ENCODE measurements at regions not wholly inside any gene's neighbourhood (a gene's known extent, or its start where the extent isn't known, plus 50 kb on each side); places are given as distances from the start of the nearest gene placed in this dataset.

DNA sequence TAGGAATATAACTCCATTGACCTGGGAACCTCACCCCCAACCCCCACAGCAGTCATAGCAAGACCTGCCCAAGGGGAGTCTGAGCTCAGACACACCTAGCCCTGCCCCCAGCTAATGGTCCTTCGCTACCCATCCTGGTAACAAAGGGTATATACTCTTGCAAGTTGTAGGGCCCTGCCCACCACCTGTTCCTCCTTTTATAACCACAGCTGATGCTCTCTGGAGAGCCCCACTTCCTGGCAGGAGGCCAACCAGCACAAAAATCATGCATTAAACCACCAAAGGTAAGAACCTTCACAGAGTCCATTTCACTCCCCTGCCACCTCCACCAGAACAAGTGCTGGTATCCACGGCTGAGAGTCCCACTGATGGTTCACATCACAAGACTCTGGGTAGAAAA, 1195.3 kb upstream of the SEMA6A start:
- Histone ChIP-seq H3K27ac (ENCODE audit: low read depth in 1 of 3, low read length in 2 of 3) (no peak overlapping the region), H3K4me3 (ENCODE audit: low read depth in 1 of 3, low read length in 3 of 3) (no peak overlapping the region), H3K27me3 (ENCODE audit: control insufficient read depth in 3 of 3, insufficient read depth in 3 of 3, low read length in 3 of 3) (no peaks in the 10 kb centered on the region), H3K4me1 (ENCODE audit: control insufficient read depth in 3 of 3, insufficient read depth in 2 of 3, low read depth in 1 of 3, low read length in 2 of 3) (no peaks in the 10 kb centered on the region), H3K9me3 (ENCODE audit: control insufficient read depth in 2 of 2, insufficient read depth in 1 of 2, low read depth in 1 of 2, low read length in 1 of 2) (peaks cover 0 to 12% of the 10 kb centered on the region in 2 donors), H3K36me3 (ENCODE audit: control insufficient read depth in 3 of 3, insufficient read depth in 2 of 3, low read depth in 1 of 3, low read length in 3 of 3) (no peaks in the 10 kb centered on the region)
- DNase-seq (no peak), FAIRE-seq (no peak)
- WGBS, 3 donors = 69 to 89% (median 85%) methylated on average over 2 of the region's 2 CpGs

- Histone ChIP-seq H3K27ac (ENCODE audit: low read depth in 1 of 3, low read length in 2 of 3) (no peak overlapping the region), H3K9me3 (ENCODE audit: control insufficient read depth in 2 of 2, insufficient read depth in 1 of 2, low read depth in 1 of 2, low read length in 1 of 2) (no peaks in the 10 kb centered on the region), H3K4me1 (ENCODE audit: control insufficient read depth in 3 of 3, insufficient read depth in 2 of 3, low read depth in 1 of 3, low read length in 2 of 3) (no peaks in the 10 kb centered on the region), H3K36me3 (ENCODE audit: control insufficient read depth in 3 of 3, insufficient read depth in 2 of 3, low read depth in 1 of 3, low read length in 3 of 3) (no peaks in the 10 kb centered on the region), H3K27me3 (ENCODE audit: control insufficient read depth in 3 of 3, insufficient read depth in 3 of 3, low read length in 3 of 3) (no peaks in the 10 kb centered on the region), H3K4me3 (ENCODE audit: low read depth in 1 of 3, low read length in 3 of 3) (no peak overlapping the region)
- FAIRE-seq = no peak
- no peak for DNase-seq
- WGBS, 3 donors = 69 to 72% (median 69%) methylated on average over 3 of the region's 3 CpGs
Observed at GRCh38 chr5:117763271-117763670, 1188.6 kb upstream of the SEMA6A start.

DNA sequence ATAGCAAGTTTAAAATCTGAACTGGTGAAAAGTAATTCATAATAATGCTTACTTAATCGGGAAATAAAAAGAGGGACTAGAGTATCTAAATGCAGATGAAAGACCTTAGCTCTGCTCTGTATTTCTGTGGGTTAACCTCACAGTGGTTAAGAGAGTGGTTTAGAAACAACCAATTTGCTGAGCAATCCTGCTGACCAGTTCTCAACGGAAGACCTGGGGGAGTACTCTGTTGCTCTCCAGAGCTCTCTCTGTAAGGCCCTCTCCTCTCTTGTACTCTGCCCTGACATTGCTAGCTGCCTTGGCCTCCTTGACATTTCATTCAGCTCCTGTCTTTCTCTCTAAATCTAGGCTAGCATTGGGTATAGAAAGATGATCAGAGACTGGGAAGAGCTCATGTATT, 1186.6 kb upstream of the SEMA6A start:
- H3K27ac ChIP-seq (ENCODE audit: low read depth in 1 of 3, low read length in 2 of 3) = no peak overlapping the region
- no peak for DNase-seq
- no peaks in the 10 kb centered on the region for H3K4me1 ChIP-seq (ENCODE audit: control insufficient read depth in 3 of 3, insufficient read depth in 2 of 3, low read depth in 1 of 3, low read length in 2 of 3)
- H3K9me3 ChIP-seq (ENCODE audit: control insufficient read depth in 2 of 2, insufficient read depth in 1 of 2, low read depth in 1 of 2, low read length in 1 of 2) = no peaks in the 10 kb centered on the region
- no peak for FAIRE-seq
- H3K27me3 ChIP-seq (ENCODE audit: control insufficient read depth in 3 of 3, insufficient read depth in 3 of 3, low read length in 3 of 3) = no peaks in the 10 kb centered on the region
- H3K36me3 ChIP-seq (ENCODE audit: control insufficient read depth in 3 of 3, insufficient read depth in 2 of 3, low read depth in 1 of 3, low read length in 3 of 3) = no peaks in the 10 kb centered on the region
- 69 to 72% (median 72%) methylated on average over 2 of the region's 2 CpGs for WGBS, 3 donors
- no peak overlapping the region for H3K4me3 ChIP-seq (ENCODE audit: low read depth in 1 of 3, low read length in 3 of 3)

- Histone ChIP-seq H3K4me3 (ENCODE audit: low read depth in 1 of 3, low read length in 3 of 3) (no peak overlapping the region), H3K27me3 (ENCODE audit: control insufficient read depth in 3 of 3, insufficient read depth in 3 of 3, low read length in 3 of 3) (no peaks in the 10 kb centered on the region), H3K27ac (ENCODE audit: low read depth in 1 of 3, low read length in 2 of 3) (no peak overlapping the region), H3K4me1 (ENCODE audit: control insufficient read depth in 3 of 3, insufficient read depth in 2 of 3, low read depth in 1 of 3, low read length in 2 of 3) (no peaks in the 10 kb centered on the region), H3K36me3 (ENCODE audit: control insufficient read depth in 3 of 3, insufficient read depth in 2 of 3, low read depth in 1 of 3, low read length in 3 of 3) (no peaks in the 10 kb centered on the region), H3K9me3 (ENCODE audit: control insufficient read depth in 2 of 2, insufficient read depth in 1 of 2, low read depth in 1 of 2, low read length in 1 of 2) (no peaks in the 10 kb centered on the region)
- FAIRE-seq = peak; percentile 57
- no peak for DNase-seq
- WGBS, 3 donors = 42 to 73% (median 56%) methylated on average over 4 of the region's 4 CpGs
Observed at GRCh38 chr5:117759849-117760499, 1185.4 kb upstream of the SEMA6A start.

DNA sequence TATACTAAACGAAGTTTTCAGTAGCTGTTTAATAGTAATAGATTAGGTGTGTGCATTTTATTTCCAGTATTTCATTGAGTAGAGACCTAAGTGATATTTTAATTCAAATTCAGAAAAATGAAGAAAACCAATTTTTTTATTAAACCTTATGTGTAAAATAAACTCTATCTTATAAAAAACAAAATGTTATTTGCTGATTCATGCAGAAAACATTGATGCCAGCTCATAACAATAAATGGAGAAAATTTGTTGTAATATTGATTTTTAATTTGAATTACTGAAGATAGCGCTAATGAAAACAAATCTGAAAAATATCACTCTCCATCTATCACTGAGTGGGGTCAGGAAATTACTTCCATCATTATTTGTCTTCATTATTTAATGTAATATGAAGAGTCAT, 1177.8 kb upstream of the SEMA6A start:
- Histone ChIP-seq H3K4me3 (ENCODE audit: low read depth in 1 of 3, low read length in 3 of 3) (no peak overlapping the region), H3K4me1 (ENCODE audit: control insufficient read depth in 3 of 3, insufficient read depth in 2 of 3, low read depth in 1 of 3, low read length in 2 of 3) (no peaks in the 10 kb centered on the region), H3K27ac (ENCODE audit: low read depth in 1 of 3, low read length in 2 of 3) (no peak overlapping the region), H3K9me3 (ENCODE audit: control insufficient read depth in 2 of 2, insufficient read depth in 1 of 2, low read depth in 1 of 2, low read length in 1 of 2) (no peaks in the 10 kb centered on the region), H3K27me3 (ENCODE audit: control insufficient read depth in 3 of 3, insufficient read depth in 3 of 3, low read length in 3 of 3) (no peaks in the 10 kb centered on the region), H3K36me3 (ENCODE audit: control insufficient read depth in 3 of 3, insufficient read depth in 2 of 3, low read depth in 1 of 3, low read length in 3 of 3) (no peaks in the 10 kb centered on the region)
- FAIRE-seq (no peak), DNase-seq (no peak)
- WGBS, 3 donors = 67 to 79% (median 68%) methylated on average over 2 of the region's 2 CpGs

GRCh38 chr5:117748336-117748735, 1173.7 kb upstream of the SEMA6A start:
- H3K27me3 ChIP-seq (ENCODE audit: control insufficient read depth in 3 of 3, insufficient read depth in 3 of 3, low read length in 3 of 3) = no peaks in the 10 kb centered on the region
- 79 to 87% (median 84%) methylated on average over 5 of the region's 5 CpGs for WGBS, 3 donors
- no peaks in the 10 kb centered on the region for H3K36me3 ChIP-seq (ENCODE audit: control insufficient read depth in 3 of 3, insufficient read depth in 2 of 3, low read depth in 1 of 3, low read length in 3 of 3)
- DNase-seq (no peak), FAIRE-seq (no peak)
- H3K9me3 ChIP-seq (ENCODE audit: control insufficient read depth in 2 of 2, insufficient read depth in 1 of 2, low read depth in 1 of 2, low read length in 1 of 2) = no peaks in the 10 kb centered on the region
- no peak overlapping the region for H3K27ac ChIP-seq (ENCODE audit: low read depth in 1 of 3, low read length in 2 of 3)
- H3K4me3 ChIP-seq (ENCODE audit: low read depth in 1 of 3, low read length in 3 of 3) = no peak overlapping the region
- H3K4me1 ChIP-seq (ENCODE audit: control insufficient read depth in 3 of 3, insufficient read depth in 2 of 3, low read depth in 1 of 3, low read length in 2 of 3) = no peaks in the 10 kb centered on the region

DNA sequence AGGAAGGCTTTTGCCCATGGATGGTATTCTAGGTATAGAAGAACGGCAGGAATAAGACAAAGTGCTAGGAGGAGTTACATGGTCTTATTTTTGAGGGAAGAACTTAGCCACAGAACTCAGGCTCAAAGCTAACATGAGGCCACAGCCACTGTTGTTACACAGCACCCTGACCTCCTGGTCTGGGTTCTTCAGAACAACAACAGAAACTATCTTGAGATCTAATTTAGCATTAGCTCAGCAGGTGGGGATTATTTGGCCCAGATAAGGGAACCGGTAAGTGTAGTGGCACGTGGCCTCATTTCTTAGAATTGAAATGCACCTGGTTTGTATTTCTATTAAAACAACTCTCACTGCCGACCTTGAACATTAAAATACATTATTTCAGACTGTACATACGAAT, 1168.7 kb upstream of the SEMA6A start:
- no peaks in the 10 kb centered on the region for H3K27me3 ChIP-seq (ENCODE audit: control insufficient read depth in 3 of 3, insufficient read depth in 3 of 3, low read length in 3 of 3)
- H3K9me3 ChIP-seq (ENCODE audit: control insufficient read depth in 2 of 2, insufficient read depth in 1 of 2, low read depth in 1 of 2, low read length in 1 of 2) = no peaks in the 10 kb centered on the region
- no peak overlapping the region for H3K4me3 ChIP-seq (ENCODE audit: low read depth in 1 of 3, low read length in 3 of 3)
- H3K27ac ChIP-seq (ENCODE audit: low read depth in 1 of 3, low read length in 2 of 3) = no peak overlapping the region
- H3K4me1 ChIP-seq (ENCODE audit: control insufficient read depth in 3 of 3, insufficient read depth in 2 of 3, low read depth in 1 of 3, low read length in 2 of 3) = no peaks in the 10 kb centered on the region
- WGBS, 3 donors = 38 to 64% (median 44%) methylated on average over 5 of the region's 5 CpGs
- DNase-seq = no peak
- FAIRE-seq = no peak
- no peaks in the 10 kb centered on the region for H3K36me3 ChIP-seq (ENCODE audit: control insufficient read depth in 3 of 3, insufficient read depth in 2 of 3, low read depth in 1 of 3, low read length in 3 of 3)

- no peak for FAIRE-seq
- no peaks in the 10 kb centered on the region for H3K4me1 ChIP-seq (ENCODE audit: control insufficient read depth in 3 of 3, insufficient read depth in 2 of 3, low read depth in 1 of 3, low read length in 2 of 3)
- WGBS, 3 donors = 20 to 50% (median 45%) methylated on average over 1 of the region's 1 CpG
Observed at GRCh38 chr5:117741655-117742206, 1167.1 kb upstream of the SEMA6A start.

DNA sequence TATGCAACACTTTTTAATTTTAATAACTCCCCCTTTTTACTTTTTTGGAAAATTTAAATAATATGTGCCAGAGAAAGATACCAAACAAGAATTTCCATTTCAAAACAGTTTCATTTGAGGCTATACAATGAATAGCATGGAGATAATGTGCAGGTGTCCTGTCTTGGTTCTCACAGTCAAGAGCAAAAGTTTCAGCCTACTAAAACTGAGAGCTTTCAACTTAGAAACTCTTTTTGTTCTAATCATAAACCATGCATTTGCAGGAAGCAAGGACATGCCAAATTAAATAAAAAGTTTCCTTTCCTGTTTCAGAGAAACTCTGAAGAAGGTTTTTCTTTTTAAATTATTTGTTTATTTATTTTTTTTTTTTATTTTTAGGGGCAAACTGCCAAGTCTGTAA, 1165.6 kb upstream of the SEMA6A start:
- no peaks in the 10 kb centered on the region for H3K36me3 ChIP-seq (ENCODE audit: control insufficient read depth in 3 of 3, insufficient read depth in 2 of 3, low read depth in 1 of 3, low read length in 3 of 3)
- FAIRE-seq (no peak), DNase-seq (no peak)
- H3K27me3 ChIP-seq (ENCODE audit: control insufficient read depth in 3 of 3, insufficient read depth in 3 of 3, low read length in 3 of 3) = no peaks in the 10 kb centered on the region
- H3K27ac ChIP-seq (ENCODE audit: low read depth in 1 of 3, low read length in 2 of 3) = no peak overlapping the region
- H3K4me3 ChIP-seq (ENCODE audit: low read depth in 1 of 3, low read length in 3 of 3) = no peak overlapping the region
- H3K4me1 ChIP-seq (ENCODE audit: control insufficient read depth in 3 of 3, insufficient read depth in 2 of 3, low read depth in 1 of 3, low read length in 2 of 3) = no peaks in the 10 kb centered on the region
- H3K9me3 ChIP-seq (ENCODE audit: control insufficient read depth in 2 of 2, insufficient read depth in 1 of 2, low read depth in 1 of 2, low read length in 1 of 2) = no peaks in the 10 kb centered on the region

More at GRCh38 chr5:117741655-117742206, 1167.1 kb upstream of the SEMA6A start:
- Histone ChIP-seq H3K27me3 (ENCODE audit: control insufficient read depth in 3 of 3, insufficient read depth in 3 of 3, low read length in 3 of 3) (no peaks in the 10 kb centered on the region), H3K36me3 (ENCODE audit: control insufficient read depth in 3 of 3, insufficient read depth in 2 of 3, low read depth in 1 of 3, low read length in 3 of 3) (no peaks in the 10 kb centered on the region), H3K9me3 (ENCODE audit: control insufficient read depth in 2 of 2, insufficient read depth in 1 of 2, low read depth in 1 of 2, low read length in 1 of 2) (no peaks in the 10 kb centered on the region), H3K27ac (ENCODE audit: low read depth in 1 of 3, low read length in 2 of 3) (no peak overlapping the region), H3K4me3 (ENCODE audit: low read depth in 1 of 3, low read length in 3 of 3) (no peak overlapping the region)
- no peak for DNase-seq
